OCI-LY7 (cell line): ENCODE measurements at regions not wholly inside any gene's neighbourhood (a gene's known extent, or its start where the extent isn't known, plus 50 kb on each side); places are given as distances from the start of the nearest gene placed in this dataset.

Source experiments
- BruUV-seq: library from RNA; stranded (reverse); fragments of 400-500 nt; replicated peaks from 2 replicates; lab custom pipeline; 2021; lab: Mats Ljungman, UMichigan
- CTCF ChIA-PET: fragments of 300-600 bp; sonication (Branson Sonifier 250); formaldehyde crosslinking; loops from one replicate; lab custom pipeline; 2022; ENCODE audit warnings: antibody characterized with exemption; ENCODE audit not compliant: unreplicated experiment; lab: Charles Lee
- POLR2A ChIA-PET: fragments of 300-600 bp; sonication (Branson Sonifier 250); formaldehyde crosslinking; loops from one replicate; lab custom pipeline; 2022; ENCODE audit warnings: antibody characterized with exemption; lab: Charles Lee
- DNase-seq: peaks from one replicate; pipeline ENCODE4 v3.0.0-alpha.2; 2015; ENCODE audit warnings: low spot score
- H2AFZ ChIP-seq: fragments of 200-600 bp; sonication (generic), shearing (Covaris generic); 2 replicates; pipeline ENCODE4 v1.6.1; 2014; ENCODE audit warnings: mild to moderate bottlenecking, antibody characterized with exemption, low read length, moderate library complexity
- H3K27ac ChIP-seq: fragments of 200-600 bp; sonication (generic); 2 replicates; pipeline ENCODE4 v1.5.1; 2014; ENCODE audit warnings: mixed run types, low read depth, mild to moderate bottlenecking, moderate library complexity, low read length, inconsistent platforms; ENCODE audit not compliant: poor library complexity, severe bottlenecking
- H3K36me3 ChIP-seq: fragments of 200-600 bp; sonication (generic); 2 replicates; pipeline ENCODE4 v1.6.1; 2014; ENCODE audit warnings: mild to moderate bottlenecking, antibody characterized with exemption, low read length, moderate library complexity, mixed read lengths; ENCODE audit not compliant: insufficient read depth
- H3K4me1 ChIP-seq: fragments of 200-600 bp; sonication (generic); 2 replicates; pipeline ENCODE4 v1.5.1; 2014; ENCODE audit warnings: mild to moderate bottlenecking, low read length; ENCODE audit not compliant: insufficient read depth, poor library complexity, severe bottlenecking
- H3K4me2 ChIP-seq: fragments of 200-600 bp; sonication (generic); 2 replicates; pipeline ENCODE4 v1.6.1; 2014; ENCODE audit warnings: mild to moderate bottlenecking, low read length
- H3K4me3 ChIP-seq: fragments of 200-600 bp; sonication (generic); 2 replicates; pipeline ENCODE4 v1.5.1; 2014; ENCODE audit warnings: mild to moderate bottlenecking, low read depth, low read length; ENCODE audit not compliant: poor library complexity, severe bottlenecking
- H3K79me2 ChIP-seq: fragments of 200-600 bp; sonication (generic); 2 replicates; pipeline ENCODE4 v1.6.1; 2016; ENCODE audit warnings: low read depth, mild to moderate bottlenecking, low read length, moderate library complexity, mixed read lengths; ENCODE audit not compliant: insufficient read depth
- H3K9me2 ChIP-seq: fragments of 200-600 bp; sonication (generic); 2 replicates; pipeline ENCODE4 v1.6.1; 2016; ENCODE audit warnings: mild to moderate bottlenecking, low read length, mixed read lengths; ENCODE audit not compliant: insufficient read depth
- H3K9me3 ChIP-seq: fragments of 200-600 bp; sonication (generic); 2 replicates; pipeline ENCODE4 v1.6.1; 2014; ENCODE audit warnings: mild to moderate bottlenecking, mixed run types, low read length, mixed read lengths
- H4K20me1 ChIP-seq: fragments of 200-600 bp; sonication (generic); 2 replicates; pipeline ENCODE4 v1.6.1; 2014; ENCODE audit warnings: mild to moderate bottlenecking, antibody characterized with exemption, low read length, moderate library complexity, mixed read lengths; ENCODE audit not compliant: insufficient read depth
- EZH2phosphoT487 ChIP-seq: fragments of 200-600 bp; sonication (generic); IDR thresholded peaks from 2 replicates; pipeline ENCODE4 v1.6.1; 2018; ENCODE audit warnings: low read depth, borderline replicate concordance, mild to moderate bottlenecking, mixed run types, antibody characterized with exemption, low read length, moderate library complexity, mixed read lengths
- intact Hi-C: fragments of 100-400 bp; cut with micrococcal nuclease; formaldehyde crosslinking; loops from one replicate; pipeline ENCODE4 v1.10.0; 2022; ENCODE audit not compliant: unreplicated experiment
- TF ChIP-seq, protein P1 (sequence below): fragments of 200-600 bp; sonication (generic); conservative IDR thresholded peaks from 2 replicates; pipeline ENCODE4 v1.5.1; 2014; ENCODE audit warnings: mild to moderate bottlenecking, antibody characterized with exemption, low read length, moderate library complexity, mixed read lengths

- CTCF ChIA-PET, result no interaction called here
These were observed 1081.7 kb upstream of the FANCL start for GRCh38 chr2:59322870-59323269.

DNA sequence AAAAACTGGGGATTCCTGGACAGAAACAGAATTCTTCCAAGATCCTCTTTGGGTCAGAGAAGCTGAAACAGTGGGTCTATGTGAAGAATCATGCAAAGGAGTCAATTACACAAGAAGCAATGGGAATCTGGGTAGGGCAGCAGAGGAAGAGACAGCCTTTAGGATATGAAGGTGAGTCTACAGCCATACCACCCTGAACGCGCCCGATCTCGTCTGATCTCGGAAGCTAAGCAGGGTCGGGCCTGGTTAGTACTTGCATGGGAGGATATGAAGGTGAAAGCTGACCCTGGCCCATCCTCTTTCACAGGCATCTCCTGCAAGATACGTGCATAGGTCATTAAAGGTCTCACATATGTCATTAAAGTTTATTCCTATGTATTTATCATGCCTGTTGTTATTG is 1080.9 kb upstream of the FANCL start:
- no peak overlapping the region for H2AFZ ChIP-seq
- no peaks in the 10 kb centered on the region for H3K4me1 ChIP-seq
- H3K9me2 ChIP-seq, result no peaks in the 10 kb centered on the region
- DNase-seq, result no peak
- H3K27ac ChIP-seq, result no peak overlapping the region
- no peak overlapping the region for H3K4me2 ChIP-seq
- H4K20me1 ChIP-seq, result no peaks in the 10 kb centered on the region
- H3K79me2 ChIP-seq, result no peaks in the 10 kb centered on the region
- ChIA-PET CTCF (no interaction called here), POLR2A (no interaction called here)
- no peaks in the 10 kb centered on the region for H3K36me3 ChIP-seq
- H3K9me3 ChIP-seq, result no peaks in the 10 kb centered on the region
- no TSS peak for BruUV-seq
- intact Hi-C loops, result no loop called here
- H3K4me3 ChIP-seq, result no peak overlapping the region
- TF ChIP-seq EZH2phosphoT487, result no peak
- TF ChIP-seq, protein P1, sequence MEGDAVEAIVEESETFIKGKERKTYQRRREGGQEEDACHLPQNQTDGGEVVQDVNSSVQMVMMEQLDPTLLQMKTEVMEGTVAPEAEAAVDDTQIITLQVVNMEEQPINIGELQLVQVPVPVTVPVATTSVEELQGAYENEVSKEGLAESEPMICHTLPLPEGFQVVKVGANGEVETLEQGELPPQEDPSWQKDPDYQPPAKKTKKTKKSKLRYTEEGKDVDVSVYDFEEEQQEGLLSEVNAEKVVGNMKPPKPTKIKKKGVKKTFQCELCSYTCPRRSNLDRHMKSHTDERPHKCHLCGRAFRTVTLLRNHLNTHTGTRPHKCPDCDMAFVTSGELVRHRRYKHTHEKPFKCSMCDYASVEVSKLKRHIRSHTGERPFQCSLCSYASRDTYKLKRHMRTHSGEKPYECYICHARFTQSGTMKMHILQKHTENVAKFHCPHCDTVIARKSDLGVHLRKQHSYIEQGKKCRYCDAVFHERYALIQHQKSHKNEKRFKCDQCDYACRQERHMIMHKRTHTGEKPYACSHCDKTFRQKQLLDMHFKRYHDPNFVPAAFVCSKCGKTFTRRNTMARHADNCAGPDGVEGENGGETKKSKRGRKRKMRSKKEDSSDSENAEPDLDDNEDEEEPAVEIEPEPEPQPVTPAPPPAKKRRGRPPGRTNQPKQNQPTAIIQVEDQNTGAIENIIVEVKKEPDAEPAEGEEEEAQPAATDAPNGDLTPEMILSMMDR, result no peak

More at GRCh38 chr2:59322870-59323269, 1081.7 kb upstream of the FANCL start:
- no peaks in the 10 kb centered on the region for H3K36me3 ChIP-seq
- no peaks in the 10 kb centered on the region for H3K4me1 ChIP-seq
- no TSS peak for BruUV-seq
- POLR2A ChIA-PET, result no interaction called here
- intact Hi-C loops, result no loop called here
- no peaks in the 10 kb centered on the region for H4K20me1 ChIP-seq
- H3K9me3 ChIP-seq, result no peaks in the 10 kb centered on the region
- no peaks in the 10 kb centered on the region for H3K9me2 ChIP-seq
- DNase-seq, result no peak
- H2AFZ ChIP-seq, result no peak overlapping the region
- H3K4me3 ChIP-seq, result no peak overlapping the region
- TF ChIP-seq, protein P1, result no peak
- no peak for TF ChIP-seq EZH2phosphoT487
- H3K79me2 ChIP-seq, result no peaks in the 10 kb centered on the region
- no peak overlapping the region for H3K27ac ChIP-seq
- H3K4me2 ChIP-seq, result no peak overlapping the region

GRCh38 chr2:59314031-59314766 is 1073.1 kb upstream of the FANCL start:
- intact Hi-C loops, result no loop called here
- Histone ChIP-seq H3K36me3 (no peaks in the 10 kb centered on the region), H3K9me2 (no peaks in the 10 kb centered on the region), H3K79me2 (no peaks in the 10 kb centered on the region), H4K20me1 (no peaks in the 10 kb centered on the region), H3K27ac (no peak overlapping the region), H3K4me1 (no peaks in the 10 kb centered on the region), H3K9me3 (no peaks in the 10 kb centered on the region), H3K4me2 (no peak overlapping the region), H2AFZ (no peak overlapping the region), H3K4me3 (no peak overlapping the region)
- ChIA-PET POLR2A (interaction anchor here (0.6 to 1.1 kb wide), 2 partner anchors 25 to 265 kb away, joined by 3 read pairs; no protein-coding TSS in a partner anchor), CTCF (no interaction called here)
- BruUV-seq, result no TSS peak
- DNase-seq, result no peak
- TF ChIP-seq, protein P1, result no peak
- no peak for TF ChIP-seq EZH2phosphoT487
